NCI-H2081 treated with DMSO at 0.1 percent for 48 hours (cell line): ENCODE measurements at regions not wholly inside any gene's neighbourhood (a gene's known extent, or its start where the extent isn't known, plus 50 kb on each side); places are given as distances from the start of the nearest gene placed in this dataset.
"Not testable (repeated sequence)": the region's sequence is repeated elsewhere in the genome, so short reads cannot be mapped to it uniquely, and the experiment has no call there.

Source experiments
- DNase-seq: peaks from one replicate; lab custom pipeline; 2025; lab: John Stamatoyannopoulos, UW

DNA sequence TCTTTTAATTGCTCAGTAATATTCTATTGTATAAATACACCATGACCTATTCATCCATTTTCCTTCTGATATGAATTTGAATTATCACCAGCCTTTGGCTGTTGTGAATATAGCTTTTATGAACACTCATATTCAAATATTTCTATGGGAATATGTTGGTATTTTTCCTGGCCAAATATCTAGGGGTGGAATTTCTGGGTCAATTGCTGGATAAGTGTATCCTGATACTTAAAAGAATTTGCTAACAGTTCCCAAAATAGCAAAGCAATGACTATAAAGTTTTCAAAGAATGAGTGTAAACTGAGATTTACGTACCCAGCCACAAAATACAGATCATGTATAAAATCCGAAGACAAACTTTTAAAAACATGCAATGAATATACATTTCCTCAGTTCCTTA lies 148.7 kb upstream of the CLEC14A start:
- no peak for DNase-seq

DNA sequence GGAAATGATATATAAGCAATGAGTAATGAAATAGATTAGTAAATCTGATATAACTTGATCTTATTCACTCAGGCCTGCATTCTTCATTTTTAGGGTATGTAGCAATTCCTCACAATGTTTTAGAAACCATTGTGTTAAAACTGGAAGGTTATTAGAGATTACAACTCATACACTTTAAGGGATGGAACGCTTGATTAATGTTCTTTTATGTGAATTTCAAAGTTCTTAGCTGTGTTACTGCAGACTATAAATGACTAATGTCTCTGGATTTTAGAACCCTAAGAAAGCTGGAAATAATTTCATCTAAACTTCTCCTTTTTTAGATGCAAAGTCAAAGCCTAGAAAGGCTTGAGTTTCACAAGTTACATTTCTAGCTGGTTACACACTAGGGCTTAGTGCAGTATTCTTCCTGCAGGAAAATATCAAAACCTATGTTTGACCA lies 148.2 kb upstream of the CLEC14A start:
- DNase-seq, result no peak

DNA sequence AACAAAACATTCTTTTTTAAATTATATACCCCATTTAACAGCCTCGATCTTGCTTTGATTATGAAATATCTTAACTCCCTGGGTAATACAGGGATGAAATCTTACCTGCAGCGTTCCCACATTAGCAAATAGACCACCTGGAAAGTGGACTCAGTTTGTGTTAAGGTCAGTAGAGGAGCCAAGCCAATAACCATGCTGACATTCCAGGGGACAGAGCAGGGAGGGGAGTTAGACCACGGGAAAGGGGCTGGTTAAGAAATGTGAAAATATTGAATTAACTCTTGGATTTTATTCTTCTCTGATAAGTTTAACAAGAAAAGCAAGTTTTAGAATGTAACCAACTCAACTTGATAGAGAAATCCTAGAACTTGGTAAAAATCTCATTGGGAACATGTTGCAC lies 144.9 kb upstream of the CLEC14A start:
- DNase-seq, result no peak

DNA sequence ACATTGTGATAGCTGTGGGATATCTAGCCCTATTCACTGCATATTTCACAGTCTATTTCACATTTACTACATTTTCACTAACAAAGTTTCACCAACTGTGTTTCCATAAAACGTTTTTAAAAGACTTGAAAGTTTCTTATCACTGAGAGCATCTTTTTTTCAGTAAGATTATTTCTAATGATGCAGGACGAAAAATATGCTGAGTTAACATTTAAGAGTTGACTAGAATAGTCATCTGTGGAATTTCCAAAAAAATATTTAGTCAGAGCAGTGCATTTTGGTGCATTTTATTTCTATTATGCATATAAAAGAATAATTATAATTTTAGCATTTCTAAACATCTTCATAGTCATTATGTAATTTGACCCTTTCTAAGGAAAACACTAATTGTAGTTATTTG lies 143.8 kb upstream of the CLEC14A start:
- DNase-seq, result no peak

DNA sequence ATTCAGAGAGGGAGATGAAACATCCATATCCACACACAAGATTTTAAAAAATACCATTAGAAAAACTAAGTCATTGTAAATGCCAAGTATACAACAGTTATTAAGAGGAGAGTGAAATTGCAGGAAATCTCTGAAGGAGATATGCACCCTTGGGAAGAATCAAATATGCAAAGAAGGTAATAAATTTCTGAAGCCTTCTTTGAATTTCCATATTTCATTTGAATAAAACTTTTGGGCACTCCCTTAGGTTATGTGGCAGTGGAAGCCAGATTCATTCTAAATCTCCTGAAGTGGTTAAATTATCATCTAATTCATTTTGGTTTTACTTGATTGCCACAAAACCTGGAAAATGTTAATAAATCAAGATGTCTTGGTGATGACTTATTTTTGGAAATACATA lies 138.9 kb upstream of the CLEC14A start:
- DNase-seq, result no peak

DNA sequence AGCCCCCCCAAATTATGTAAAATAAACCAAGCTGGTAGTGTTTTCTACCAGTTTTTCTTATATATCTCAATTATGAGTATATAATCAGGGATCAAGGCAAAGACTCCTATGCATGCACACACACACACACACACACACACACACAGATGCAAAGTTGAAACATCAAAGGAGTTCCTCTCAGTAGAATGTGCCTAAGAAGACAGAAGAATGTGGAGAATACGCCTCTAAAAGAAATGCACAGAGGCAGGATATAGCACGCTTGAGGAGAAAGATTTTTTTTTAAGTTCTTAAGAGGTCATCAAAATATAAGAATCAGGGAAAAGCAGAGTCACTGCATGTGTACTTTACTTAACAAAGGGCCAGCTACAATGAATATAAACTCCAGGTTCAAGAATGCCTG lies 138.2 kb upstream of the CLEC14A start:
- DNase-seq, result no peak

DNA sequence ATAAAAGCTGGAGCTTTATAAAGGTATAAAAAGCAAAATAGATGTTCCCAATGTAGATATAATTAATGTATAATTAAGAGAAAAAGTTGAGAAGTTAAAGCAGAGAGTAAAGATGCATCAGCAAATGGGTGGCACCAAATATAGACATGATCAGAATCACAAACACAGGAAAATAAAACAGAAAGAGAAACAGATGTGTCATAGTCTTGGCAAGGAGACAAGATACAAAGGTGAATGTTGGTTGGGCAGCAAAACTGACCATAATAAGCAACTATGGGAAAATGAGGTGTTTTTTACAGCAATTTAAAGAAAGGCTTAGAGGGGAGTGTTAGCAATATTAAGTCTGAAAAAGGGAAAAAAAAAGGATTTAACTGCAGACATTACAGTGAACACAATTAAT lies 135.4 kb upstream of the CLEC14A start:
- DNase-seq, result no peak

DNA sequence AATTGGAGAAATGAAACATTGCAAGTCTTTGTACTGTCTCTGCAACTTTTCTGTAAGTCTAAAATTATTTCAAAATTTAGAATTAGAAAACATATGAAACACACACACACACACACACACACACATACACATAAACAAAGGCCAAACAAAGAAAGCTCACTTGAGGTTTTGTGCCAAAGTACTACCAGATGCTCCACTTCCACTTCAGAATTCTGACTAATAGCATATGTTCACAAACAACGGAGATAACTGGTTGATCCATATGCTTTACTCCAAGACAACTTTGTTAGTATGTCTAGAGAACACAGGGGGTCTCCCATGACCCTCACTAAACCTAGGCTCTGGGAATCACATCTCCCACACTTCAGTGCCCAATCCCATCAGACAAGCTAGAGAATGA lies 133.8 kb upstream of the CLEC14A start:
- no peak for DNase-seq

DNA sequence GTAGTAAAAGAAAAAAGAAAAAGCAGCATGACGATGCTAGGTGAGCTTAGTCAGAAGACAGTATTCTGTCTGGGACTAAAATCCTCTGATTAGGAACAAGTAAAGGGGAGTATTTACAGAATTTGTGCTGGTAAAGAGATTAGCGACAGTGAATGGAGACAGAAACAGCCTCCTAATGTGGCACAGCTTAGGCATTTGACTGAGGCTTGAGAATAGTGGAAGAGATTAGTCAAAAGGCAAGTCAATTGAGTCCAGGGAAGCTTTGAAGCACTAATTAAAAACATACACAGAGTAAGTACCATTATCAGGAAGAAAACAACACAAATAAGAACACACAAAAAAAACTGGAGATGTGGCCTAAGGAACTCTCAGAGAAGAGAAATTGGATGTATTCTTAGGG lies 131.9 kb upstream of the CLEC14A start:
- DNase-seq, result no peak

DNA sequence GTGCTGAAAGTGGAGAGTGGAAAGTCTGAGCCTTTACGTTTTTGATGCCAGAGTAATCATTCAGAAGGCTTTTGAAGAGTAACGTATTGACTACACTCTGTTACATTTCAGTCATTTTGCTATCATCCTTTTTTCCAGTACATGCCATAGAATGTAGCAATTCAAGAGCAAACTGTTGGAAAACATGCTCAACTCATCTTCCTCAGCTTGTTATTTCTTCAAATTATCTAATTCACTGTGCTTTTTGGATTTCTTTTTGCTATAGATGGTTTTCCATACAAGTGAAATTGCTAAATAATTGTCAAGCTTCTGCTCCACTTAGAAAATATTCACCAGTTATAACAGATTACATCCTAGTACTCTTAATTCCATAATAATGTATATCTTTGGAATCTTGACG lies 129.9 kb upstream of the CLEC14A start:
- no peak for DNase-seq

DNA sequence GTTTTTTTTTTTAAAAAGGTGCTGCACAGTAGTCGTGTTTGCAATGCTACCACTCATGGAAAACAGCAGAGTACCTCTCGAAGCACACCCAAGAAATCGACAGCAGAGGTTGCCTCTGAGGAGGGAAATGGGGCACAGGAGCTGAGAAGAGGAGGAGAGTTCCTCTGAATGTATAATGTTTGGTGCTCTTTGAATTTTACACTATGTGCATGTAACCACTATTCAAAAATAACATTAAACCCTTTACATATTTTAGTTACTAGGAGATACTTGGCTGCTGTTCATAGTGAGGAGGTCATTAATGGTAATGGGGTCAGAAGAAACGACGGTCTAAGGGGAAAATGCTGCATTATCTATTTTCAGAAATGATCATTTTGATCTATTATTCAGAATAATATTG lies 129.4 kb upstream of the CLEC14A start:
- no peak for DNase-seq

DNA sequence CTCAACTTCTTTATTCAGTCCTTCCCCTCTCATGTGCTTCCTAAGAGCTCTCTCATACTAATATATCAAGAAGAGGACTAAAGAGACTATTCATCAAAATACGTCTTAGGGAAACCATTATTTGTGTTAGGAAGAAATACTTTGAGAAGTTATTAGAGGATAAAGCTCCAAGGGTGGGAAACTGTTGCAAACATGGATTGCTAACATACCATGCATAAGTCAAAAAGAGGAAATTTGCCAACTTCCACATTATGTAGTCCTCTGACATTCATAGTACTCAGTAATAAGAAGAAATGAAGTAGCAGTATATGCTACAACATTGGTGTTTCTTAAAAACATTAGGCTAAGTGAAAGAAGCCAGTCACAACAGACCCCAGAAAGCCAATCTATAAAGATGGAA lies 128.8 kb upstream of the CLEC14A start:
- no peak for DNase-seq

DNA sequence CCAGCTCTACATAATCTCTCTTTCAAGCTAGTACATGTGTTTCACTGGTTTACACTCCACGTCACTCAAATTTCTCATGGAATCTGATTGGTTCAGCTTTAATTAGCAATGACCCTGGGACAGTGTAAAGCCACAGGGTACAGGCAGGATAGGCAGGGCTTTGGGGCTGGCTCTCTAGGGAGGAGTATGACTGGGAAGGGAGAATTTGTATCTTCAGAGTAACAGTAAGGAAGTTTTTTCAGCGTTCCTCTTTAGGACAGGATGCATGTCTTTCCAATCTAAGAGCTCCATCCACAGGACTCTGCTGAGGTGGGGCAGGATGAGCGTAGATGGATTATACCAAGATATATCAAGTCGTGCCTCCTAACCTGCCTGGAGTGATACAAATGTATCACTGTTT lies 112.0 kb upstream of the CLEC14A start:
- DNase-seq, result no peak

DNA sequence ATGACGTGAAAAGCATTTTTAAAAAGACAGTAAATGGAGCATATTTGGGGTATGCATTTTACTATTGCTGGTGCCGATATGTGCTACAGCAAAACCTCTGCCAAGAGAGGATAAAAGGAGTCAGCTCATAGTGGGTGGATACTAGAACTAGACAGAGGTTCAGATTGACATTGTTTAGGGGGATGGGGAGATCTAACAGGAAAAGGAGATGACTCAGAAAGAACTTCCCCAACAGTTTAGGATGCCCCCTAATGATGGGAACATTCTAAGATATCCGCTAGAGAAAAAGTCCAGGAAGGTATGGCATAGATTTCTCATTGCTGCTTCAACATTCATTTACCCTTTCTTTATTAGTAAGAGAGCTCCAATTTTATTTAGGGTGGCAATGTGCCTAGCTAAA lies 110.5 kb upstream of the CLEC14A start:
- DNase-seq, result no peak

DNA sequence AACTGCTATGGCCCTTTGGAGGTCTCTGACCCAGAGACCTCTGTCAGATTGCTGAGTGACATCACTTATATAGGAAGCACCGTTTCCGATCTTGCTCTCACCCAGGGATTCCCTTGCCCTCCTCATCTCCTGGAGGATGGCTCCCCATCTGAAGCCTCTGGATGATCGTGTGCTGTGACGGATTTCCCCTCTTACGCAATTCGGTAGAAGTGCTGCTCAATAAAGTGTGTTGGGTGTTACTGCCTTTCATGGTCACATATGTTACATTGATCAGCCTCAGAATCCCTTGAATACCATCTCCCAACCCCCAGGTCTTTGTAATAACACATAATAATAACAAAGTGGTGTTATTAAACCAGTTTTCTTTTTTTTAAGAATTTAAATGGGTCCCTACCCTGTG lies 107.3 kb upstream of the CLEC14A start:
- DNase-seq, result no peak

DNA sequence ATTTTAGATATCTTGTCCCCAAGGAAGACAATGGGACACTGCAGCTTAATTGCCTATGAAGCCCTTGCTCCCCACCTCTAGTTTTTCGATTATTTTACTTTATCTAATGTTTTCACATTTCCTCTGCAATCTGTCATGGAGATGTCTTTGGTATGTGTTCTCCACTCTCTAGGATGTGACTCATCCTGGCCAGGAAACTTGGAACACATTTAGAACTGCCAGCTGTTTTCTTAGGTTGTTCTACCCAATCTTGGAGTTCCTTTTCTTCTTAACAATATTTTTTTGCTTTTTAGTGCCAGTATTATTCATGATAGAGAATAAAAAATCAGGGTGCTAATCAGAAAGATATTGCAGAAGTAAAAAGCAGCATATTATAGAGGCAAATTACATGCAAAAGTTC lies 101.7 kb upstream of the CLEC14A start:
- DNase-seq, result no peak

DNA sequence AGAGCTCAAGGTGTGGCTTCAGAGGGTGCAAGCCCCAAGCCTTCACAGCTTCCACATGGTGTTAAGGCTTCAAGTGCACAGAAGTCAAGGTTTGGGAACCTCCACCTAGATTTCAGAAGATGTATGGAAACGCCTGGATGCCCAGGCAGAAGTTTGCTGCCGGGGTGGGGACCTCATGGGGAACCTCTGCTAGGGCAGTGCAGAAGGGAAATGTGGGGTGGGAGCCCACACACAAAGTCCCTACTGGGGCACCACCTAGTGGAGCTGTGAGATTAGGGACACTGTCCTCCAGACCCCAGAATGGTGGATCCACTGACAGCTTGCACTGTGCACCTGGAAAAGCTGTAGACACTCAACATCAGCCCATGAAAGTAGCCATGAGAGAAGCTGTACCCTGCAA lies 99.6 kb upstream of the CLEC14A start:
- not testable (repeated sequence) for DNase-seq

DNA sequence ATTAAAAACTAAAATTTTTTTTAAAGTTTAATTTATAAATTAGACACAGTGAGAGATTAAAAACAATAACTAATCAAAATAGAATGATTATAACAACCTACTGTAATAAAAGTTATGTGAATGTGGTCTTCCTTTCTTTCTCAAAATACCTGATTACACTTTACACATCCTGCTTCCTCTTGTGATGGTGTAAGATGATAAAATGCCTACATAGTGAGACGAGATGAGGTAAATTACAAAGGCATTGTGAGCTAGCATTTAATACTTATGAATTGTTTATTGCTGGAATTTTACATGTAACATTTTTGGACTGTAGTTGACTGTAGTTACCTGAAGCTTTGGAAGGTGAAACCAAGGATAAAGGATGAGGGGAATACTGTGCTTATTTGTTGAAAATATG lies 94.2 kb upstream of the CLEC14A start:
- DNase-seq, result no peak

DNA sequence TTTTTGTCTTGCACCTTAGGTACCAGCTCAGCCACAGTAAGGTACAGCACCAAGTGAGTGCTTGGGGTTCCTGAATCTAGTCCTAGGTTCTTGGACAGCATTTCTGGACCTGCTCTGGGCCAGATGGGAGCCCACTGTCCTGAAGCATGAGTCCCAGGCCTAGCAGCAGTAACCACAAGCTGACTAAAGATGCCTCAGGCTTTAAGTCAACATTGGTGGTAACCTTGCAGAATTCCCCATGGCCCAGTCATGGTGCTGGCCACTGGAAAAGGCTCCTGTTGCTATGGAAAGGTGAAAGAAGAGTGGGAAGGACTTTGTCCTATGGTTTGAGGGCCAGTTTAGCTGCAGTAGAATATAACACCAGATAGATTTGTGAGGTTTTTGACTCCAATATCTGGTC lies 86.9 kb upstream of the CLEC14A start:
- DNase-seq, result no peak

DNA sequence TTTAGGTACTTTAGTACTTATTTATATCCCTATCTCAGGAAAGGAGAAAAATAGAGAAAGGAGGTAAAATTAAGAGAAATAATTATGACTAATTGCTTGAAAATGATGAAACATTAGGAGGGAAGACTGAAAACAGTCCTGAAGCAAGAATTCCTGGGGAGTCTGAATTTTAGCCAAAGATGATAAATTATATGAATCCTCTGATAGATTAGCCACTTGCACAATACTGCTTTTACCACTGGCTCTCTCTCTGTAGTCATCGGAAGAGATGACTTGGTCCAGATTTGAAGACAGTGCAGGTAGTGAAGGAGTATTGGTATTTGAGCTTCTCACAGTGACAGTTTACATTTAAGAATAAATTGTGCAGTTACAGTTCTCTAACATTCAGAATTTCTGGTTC lies 83.8 kb upstream of the CLEC14A start:
- DNase-seq, result no peak

DNA sequence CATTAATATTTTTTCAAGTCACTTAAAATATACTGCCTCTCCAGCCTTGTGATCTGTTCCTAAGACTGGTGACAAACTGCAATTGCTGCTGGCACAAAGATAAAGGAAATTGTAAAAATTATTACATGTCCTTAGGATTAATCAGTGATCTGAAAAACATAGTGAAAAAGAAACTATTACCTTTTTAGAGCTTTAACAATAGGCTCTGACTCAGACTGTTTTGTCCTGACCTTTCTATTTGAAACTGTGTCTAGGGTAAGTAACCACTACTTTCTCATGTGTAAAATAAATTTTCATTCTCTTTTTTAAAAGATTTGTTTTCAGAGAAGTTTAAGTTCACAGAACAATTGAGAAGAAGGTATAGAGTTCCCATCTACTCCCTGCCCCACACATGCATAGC lies 80.4 kb upstream of the CLEC14A start:
- DNase-seq, result no peak

DNA sequence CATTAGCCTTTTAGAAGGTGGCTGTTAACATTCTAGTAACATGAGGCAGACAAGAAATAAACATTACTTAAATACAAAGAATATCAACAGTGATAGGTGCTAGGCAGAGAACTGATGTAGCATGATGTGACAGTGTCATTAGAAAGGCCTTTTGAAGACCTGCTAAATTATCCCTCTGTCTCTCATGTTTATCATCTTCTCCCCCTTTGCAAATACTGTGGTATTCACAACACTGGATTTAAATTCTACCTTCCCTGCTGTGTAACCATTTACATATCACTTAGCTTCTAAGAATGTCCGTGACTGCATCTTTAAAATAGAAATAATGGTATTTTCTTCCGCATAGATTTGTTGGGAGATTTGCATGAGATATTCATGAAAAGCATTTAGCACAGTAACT lies 74.4 kb upstream of the CLEC14A start:
- DNase-seq, result no peak

DNA sequence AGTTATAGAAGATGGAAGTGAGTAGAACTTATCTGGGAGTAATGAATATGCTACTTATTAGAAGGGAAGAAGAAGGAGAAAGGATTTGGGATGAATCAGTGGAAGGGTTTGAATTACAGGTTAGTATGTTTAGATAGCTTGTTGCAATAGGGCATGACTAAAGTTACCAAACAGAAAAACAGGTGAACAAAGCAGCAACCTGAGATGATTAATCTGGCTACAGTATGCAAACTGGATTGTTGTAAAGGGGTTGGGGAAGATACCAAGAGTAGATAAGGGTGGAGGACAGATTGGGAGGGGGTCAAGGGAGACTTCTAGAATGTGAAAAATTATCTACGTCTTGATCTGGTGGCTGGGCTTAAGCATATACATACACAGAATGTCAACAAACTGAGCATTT lies 73.4 kb upstream of the CLEC14A start:
- no peak for DNase-seq

DNA sequence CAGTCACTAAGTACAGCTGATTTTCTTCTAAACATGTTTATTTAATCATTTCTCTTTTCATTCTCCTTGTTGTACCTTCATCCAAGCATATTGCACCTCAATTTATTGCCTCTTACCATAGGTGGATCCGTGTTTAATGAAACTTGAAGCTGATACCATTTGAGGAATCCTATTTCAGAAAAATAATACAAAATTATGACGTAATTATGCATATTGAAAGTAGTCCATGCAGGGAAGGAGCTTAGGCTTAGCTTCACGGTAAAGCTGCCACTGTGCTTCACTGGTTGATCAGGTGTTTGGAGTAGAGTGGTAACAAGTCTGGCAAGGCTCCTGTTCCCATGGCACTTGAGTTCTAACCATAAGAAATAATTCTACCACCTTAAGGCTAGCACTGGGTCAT lies 61.0 kb upstream of the CLEC14A start:
- no peak for DNase-seq

DNA sequence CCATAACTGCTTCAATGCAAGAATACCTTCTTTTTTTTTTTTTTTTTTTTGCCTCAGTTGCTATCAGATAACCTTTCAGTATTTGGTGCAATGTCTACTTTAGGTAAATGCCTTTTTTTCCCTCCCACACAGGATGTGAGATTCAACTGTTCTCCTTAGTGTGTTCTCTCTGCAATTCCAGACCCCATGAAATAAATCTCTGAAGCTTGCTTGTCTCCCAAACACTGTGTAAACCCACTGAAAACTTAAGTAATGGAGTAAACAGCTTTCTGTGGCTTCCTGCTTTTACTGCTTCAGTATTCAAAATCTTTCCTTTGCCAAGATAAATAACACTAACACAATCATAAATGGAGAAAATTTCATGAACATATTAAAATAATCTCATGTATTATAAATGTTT lies 55.8 kb upstream of the CLEC14A start:
- no peak for DNase-seq
